ENCODE measurements at regions not wholly inside any gene's neighbourhood (a gene's known extent, or its start where the extent isn't known, plus 50 kb on each side); places are given as distances from the start of the nearest gene placed in this dataset.
"Not testable (repeated sequence)": the region's sequence is repeated elsewhere in the genome, so short reads cannot be mapped to it uniquely, and the experiment has no call there.

DNA sequence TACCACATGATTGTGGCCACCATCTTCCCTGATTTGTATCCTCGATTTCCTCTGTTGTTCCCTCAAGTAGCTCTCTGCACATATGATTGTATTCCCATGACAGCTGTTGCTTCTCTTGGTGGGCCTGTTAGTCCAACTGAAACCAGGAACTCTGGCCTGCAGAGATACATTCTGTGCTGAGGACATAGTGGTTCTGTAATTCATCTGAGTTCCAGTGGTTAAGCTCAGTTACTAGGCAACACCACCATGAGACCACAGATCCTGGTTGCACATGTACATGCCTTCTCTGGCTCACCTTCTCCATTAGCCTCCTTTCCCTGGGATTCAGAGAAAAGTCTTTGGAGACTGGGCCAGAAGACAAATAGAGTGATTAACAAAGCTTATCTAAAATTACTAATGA lies 172.1 kb upstream of the SLC7A11 start:
- DNase-seq = no peak

DNA sequence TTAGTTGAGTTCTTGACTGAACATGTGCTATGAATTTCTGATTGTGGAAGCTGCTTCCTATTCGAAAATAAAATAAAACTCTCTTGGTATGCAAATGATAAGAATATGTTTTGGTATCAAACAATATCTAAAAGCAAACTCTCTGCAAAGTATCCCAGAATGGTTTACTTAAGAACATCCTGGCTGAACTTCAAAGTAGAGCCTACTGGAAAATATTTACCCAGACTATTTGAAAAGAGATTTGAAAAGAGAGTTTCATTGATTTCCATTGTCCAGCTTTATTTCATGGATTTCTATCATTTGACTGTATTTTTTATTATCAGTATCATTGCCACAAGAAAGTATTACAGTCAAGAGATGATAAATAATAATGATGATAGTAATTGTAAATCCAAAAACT lies 171.1 kb upstream of the SLC7A11 start:
- DNase-seq = no peak

DNA sequence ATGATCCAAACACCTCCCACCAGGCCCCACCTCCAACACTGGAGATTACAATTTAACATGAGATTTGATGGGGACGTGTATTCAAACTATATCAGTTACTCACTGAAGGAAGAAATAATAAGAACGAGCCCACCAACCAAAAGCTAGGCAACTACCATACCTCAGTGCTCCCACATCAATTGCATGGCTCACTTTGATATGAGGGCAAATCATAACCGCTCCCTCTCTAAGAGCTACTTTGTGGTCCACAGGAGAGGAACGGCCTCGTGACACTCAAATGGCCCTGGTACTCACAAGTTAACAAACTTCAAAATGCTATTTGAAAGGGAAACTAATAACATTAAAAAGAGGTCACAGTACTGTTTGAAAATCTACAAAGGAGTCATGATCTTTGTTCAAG lies 170.7 kb upstream of the SLC7A11 start:
- no peak for DNase-seq

DNA sequence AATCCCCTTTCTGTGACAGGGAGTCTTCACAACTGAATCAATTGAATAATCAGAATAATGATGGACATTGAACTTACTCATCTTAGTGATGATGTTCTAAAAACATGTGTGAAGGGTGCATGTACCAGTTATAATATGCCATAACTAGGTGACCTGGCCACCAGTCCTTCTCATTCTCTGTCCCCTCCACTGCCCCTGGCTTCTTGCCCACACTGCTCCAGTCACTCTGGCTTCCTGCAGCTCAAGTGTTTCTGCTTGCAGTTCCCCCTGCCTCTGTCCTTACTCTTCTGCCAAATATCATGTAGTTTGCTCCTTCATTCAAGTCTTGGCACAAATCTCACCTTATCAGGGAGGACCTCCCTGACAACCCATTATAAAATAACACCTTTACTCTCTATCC lies 168.1 kb upstream of the SLC7A11 start:
- DNase-seq = no peak

DNA sequence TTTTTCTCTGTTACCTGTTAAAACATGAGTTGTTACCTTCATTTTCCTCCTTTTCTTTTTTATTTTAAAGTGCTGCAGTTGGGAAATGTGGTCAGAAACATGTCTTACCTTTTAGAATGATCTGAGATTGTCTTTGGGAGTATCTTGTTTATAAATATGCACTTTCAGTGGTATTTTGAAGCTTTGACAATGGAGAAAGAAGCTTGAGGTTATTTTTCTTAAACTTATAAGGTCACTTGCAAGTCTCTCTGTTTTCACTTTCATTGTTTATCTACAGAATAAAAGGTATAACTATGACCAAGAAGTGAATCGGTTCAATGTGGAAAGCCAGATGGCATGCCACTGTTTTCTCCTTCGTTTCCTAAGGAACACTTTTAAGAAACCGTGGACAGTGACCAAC lies 167.5 kb upstream of the SLC7A11 start:
- DNase-seq = no peak

DNA sequence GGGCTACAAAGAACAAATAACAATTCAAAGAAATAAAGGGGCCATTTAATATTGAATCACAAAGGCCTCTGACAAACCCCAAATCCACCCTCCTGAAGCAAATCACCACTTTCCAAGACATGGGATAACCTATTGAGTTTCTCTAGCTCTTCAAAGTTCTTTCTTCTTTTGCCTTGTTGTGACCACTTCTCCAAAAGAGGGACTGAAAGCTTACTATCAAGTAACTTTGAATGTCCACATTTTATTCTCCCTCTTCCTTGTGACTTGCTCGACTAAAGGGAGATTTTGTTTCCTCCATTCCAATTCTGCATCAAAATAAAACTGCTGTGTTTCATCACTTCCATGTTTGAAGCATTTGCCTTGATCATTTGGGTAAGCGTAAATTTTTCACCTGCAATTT lies 166.6 kb upstream of the SLC7A11 start:
- DNase-seq = no peak

DNA sequence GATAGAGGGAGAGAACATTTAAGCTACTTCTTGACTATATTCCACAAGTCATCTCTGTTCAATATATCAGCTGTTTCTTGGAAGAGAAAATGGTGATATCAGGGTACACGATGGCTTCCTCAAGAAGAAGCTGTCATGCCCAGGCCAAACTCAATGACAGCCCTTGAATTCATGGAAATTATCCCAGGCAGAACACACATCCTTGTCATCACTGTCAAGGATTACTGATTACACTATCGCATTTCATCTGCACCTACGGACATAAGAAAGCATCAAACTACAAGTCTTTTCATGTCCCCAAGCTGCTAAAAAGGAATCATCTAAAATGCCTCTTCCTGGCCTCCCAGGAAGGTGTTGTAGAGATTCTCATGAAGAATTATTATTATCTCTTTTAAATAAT lies 165.2 kb upstream of the SLC7A11 start:
- DNase-seq = no peak

DNA sequence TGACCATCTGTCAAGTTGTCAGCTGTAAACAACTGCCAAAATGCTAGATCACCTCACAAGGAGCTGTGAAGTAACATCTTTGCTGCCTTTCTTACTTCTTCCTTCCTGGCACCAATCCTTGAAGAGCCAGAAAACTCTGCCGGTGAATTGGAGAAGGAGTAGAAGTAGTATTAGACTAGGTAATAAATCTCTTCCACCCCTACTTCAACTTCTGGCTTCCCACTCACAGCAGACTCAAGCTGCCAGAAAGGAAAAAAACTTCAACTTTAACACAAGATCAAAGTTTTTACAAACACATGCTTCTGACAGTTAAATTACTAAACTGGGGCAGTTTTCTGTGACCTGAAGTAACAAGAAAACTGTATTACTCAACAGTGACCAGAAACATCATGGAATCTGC lies 164.7 kb upstream of the SLC7A11 start:
- DNase-seq = no peak

DNA sequence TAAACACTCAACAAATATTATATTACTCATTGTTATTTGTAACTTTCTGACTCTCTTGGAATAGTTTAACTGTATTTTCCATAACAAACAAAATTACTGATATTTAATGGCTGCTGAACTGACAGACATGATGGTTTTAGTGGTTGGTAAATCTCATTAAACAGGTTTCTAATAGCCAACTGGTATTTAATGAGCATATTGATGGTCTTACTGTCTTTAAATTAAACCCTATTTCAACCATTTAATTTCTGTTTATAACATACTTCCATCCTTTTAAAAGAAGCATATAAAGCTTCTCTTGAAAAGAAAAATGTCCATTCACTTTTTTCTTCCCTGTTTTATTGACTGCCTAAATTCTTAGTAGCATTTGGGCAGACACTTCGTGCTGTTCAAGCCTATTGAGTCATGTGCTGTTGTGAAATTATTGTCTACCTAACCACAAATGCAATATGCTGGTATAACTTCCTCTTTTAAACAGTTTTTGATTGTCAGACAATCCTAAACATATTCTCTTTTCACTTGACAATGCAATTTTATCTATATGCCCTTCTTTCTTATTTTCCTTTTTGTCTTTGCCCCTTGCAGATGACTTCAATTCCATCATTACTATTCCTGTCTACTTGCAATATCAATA lies 163.9 kb upstream of the SLC7A11 start:
- peak; percentile 1 to 12 for DNase-seq

DNA sequence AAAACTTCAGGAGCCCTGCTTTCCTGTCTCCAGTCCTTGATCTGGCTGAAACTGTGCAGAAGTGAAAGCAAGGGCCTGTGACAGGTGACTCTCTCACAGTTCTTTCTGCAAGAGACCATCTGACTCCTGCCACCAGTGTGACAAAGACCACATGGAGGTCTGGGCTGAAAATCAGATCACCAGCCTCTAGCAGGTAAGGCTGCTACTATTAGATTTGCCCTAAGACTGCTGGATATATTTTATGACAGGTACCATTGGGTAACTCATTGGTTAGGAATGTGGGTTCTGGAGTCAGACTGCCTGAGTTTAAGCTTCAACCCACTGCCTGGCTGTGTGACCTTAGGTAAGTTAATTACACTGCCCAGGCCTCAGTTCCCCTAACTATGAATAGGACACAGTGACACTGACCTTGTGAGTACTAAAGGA lies 163.3 kb upstream of the SLC7A11 start:
- no peak for DNase-seq

DNA sequence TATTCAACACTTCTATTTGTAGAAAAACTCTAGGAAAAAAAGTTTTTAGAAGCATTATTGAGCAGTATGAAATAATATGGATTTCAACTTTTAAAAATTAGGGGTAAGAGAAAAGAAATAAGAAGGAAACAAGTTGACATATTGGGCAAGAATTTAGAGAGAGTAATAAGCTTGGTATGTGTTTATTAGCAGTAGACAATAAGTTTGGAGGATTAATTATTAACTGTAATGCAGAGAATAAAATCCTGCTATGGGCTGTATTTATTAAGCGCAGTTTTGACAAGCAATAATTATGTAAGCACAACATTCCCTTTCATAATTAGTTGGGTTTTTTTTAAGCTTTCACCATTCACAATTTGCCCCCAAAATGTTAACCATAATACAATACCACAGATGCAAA lies 162.7 kb upstream of the SLC7A11 start:
- DNase-seq = no peak

DNA sequence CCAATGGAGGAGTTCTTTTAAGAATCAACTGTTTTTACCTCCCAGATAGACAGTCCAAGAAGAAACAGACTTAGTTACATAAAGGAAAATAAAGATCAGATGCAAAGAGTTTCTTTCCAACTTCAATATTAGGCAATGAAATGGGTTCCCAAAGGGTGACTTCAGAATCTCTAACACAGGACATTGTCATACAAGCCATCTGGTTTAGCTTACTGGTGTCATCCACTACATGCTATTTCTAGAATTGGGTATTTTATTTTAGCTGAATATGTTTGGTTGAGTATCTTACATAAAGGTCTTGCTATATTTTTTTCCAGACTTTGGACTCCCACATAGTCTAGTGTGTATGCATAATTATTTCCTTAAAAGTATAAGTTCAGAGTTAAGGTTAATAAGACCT lies 162.1 kb upstream of the SLC7A11 start:
- no peak for DNase-seq

DNA sequence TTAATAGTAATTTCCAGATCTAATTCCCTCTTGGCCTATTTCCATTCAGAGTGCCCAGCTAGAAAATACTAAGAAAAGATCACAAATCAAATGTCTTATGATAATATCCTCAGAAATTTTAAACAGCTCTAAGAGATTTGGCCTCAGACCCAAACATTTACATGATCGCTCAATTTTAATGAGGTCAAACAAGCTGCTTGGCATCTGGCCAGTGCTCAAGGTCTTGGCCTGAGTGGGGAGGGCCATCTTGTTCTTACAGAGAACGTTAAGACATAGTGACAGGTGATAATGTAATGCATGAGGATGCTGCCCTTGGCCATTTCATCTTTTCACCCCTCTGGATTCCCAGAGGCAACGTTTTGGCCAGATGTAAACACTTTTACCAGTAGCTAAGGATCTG lies 159.2 kb upstream of the SLC7A11 start:
- no peak for DNase-seq

DNA sequence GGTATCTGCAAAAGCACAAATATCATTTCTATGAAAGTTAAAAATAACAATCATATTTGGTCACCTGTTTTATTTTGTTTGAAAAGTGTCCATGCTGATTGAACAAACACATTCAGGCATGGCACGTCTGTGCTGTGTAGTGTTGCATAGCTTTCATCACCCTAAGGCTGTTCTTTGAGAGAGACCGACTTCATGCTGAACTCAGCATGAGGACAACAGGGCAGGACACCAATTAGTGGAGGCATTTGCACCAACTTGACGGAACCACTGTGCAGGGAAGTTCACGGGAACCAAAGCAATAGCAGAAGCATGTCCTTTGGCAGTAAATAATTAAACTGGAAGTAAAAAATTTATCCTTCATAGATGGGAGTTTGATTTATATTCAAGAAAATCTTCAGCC lies 158.4 kb upstream of the SLC7A11 start:
- DNase-seq = no peak

DNA sequence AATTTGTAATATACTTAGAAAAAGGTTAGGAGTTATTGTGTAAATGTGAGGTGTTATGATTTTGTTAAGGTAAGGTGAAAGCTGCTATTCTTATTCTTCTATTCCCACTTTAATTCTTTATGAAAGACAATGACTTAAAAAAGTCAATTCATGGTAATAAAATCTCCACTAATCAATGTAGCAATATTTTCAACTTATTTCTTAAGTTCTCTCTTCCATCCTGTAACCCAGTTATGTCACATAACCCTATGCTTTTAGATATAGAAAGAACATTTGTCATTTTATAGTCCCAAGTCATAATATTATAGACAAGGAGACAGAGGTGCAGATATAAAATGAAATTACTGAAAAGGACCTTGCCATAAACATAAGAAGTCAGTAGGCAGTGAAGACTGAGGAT lies 157.9 kb upstream of the SLC7A11 start:
- no peak for DNase-seq

DNA sequence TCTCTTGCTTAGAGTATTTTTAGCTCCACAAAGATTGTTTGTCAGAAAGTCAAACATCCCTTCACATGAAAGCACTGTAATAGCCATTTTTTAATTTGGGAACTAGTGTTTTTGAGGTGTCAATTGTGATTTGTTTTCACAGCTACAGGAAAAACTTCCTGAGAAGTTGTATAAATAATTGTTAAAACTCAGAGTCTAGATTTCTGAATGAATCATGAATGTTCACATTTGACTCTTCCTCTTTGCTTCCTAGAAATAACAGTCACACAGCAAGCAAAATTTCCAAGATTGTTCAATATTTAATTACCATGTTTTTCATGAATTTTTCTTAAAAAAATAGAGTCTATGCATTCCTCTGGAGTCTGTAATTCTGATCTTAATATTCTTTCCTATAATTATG lies 156.9 kb upstream of the SLC7A11 start:
- DNase-seq = no peak

DNA sequence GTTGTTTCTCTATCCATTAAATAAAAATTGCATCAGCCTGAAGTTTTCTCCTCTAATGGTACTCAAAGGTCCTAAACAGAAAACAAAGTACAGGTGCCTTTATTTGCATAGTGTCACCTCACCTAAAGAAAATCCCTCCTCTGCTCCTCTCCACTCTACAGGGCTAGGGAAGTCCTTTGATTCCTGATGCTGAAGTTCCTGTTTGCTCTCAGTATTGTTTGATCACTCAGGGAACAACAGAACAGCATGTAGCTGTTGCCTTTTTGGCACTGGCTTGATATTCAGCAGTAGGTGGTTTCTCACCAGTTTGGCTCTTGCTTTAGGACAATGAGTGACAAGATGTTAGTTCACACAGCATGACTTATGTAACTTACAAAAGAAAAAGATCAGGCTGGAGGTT lies 156.2 kb upstream of the SLC7A11 start:
- no peak for DNase-seq

DNA sequence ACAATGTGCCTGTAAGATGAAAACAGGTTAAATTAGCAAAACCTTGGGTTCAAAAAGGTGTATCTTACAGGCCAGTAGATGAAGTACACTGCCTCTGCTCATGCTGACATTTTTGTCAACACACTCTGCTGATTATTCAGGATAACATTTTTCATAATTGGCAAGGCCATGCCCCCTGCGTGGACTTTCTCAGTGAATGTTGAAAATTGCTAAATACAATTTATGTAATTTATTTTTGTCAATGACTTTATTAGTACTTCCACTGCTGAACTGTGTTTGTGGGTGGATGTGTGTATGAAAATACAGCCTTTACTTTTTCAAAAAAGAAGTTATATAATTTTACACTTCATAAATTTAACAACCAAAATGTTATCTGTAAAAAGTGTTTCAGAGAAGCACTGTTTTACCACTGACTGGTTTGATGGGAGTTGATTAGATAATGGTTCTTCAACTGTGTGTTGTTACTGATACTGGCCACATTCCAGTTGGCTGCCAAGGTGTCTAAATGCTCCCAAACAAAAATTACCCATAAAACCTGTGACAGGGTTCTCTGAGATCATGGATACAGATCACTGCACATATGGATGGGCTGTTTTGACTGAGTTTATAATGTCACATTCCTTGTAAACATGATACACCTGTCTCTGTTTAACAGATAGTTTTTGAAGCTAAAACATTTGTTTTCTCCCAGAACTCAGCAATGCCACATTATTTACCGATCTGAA lies 151.9 kb upstream of the SLC7A11 start:
- DNase-seq = no peak

DNA sequence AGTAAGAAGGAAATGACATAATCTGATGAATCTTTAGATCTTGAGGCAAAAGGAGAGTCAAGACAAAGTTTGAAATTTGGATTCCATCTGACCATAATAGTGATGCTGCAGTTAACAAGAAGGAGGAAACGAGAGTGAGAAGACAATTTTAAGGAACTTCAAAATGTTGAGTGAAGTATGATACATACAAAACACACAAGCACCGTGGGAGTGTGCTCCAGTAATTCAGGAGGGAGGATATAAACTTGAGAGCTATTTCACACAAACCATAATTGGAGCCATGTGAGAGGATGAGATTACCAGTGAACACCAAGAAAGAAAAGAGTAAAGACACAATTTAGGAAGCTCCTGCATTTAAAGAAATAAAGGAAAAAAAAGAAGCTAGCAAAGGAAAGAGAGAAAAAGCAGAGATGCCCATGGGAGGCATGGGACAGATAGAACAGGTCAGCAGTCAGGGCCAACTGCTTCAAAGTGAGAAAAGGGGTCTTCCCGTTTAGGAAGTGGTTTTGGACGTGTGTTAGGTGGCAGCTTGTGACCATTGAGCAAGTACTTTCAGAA lies 150.7 kb upstream of the SLC7A11 start:
- DNase-seq = no peak

DNA sequence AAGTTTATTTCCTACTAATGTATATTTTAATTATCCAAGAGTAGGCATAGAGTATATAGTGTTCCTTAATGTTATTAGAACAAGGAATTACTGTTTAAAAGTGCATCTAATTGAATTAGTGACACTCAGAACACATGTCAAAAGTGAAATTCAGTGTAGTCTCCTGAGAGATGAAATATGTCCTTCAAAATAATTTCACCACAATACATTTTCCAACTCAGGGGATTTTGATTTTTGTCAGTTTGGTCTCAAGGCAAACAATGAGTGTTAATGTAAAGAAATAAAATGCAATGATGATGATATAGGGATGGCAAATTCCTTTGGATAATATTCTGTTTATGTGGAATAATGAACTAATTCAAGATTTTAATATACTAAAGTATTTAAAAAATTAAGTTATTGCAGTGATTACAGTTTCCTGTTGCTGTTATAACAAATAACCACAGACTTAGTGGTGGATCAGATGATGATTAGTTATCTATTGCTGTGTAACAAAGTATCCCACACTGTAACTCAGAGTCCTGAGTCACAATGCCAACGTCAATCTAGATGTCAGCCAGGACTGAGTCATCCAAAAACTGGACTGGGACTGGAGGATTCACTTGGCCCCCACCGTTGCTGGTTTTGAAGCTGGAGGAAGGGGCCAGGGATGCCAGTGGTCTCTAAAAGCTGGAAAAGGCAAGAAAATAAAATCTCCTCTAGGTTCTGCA lies 148.0 kb upstream of the SLC7A11 start:
- no peak for DNase-seq

DNA sequence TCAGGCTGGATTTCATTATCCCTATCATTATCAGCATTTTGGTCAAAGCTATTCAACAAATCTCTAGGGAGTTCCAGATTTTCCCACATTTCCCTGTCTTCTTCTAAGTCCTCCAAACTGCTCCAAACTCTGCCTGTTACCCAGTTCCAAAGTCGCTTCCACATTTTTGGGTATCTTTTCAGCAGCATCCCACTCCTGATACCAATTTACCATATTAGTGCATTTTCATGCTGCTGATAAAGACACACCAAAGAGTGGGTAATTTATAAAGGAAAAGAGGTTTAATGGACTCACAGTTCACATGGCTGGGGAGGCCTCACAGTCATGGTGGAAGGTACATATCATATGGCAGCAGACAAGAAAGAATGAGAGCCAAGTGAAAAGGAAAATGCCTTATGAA lies 132.8 kb upstream of the SLC7A11 start:
- no peak for DNase-seq

DNA sequence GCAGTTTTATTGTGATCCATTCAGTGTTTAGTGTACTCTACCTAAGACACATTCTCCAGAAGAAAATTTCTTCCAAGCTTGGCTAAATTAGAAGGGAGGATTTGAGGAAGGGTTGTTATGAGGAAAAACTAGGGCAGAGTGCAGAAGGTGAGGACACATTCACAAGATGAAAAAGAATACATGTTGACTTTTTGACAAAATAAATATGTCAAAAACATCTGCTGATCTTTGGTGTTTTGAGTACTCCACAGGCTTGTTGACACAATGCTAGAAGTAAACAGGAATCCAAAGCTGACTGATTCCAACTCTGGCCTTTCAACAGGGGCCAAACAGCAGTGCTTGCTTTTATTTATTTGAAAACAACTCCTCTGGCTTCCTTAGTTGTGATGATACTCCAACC lies 125.8 kb upstream of the SLC7A11 start:
- DNase-seq = no peak

DNA sequence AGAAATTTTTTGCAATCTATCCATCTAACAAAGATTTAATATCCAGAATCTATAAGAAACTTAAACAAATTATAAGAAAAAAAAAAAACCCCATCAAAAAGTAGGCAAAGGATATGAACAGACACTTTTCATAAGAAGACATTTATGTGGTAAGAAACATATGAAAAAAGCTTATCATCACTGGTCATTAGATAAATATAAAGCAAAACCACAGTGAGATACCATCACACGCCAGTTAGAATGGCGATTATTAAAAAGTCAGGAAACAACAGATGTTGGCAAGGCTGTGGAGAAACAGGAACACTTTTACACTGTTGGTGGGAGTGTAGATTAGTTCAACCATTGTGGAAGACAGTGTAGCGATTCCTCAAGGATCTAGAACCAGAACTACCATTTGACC lies 110.3 kb upstream of the SLC7A11 start:
- not testable (repeated sequence) for DNase-seq

DNA sequence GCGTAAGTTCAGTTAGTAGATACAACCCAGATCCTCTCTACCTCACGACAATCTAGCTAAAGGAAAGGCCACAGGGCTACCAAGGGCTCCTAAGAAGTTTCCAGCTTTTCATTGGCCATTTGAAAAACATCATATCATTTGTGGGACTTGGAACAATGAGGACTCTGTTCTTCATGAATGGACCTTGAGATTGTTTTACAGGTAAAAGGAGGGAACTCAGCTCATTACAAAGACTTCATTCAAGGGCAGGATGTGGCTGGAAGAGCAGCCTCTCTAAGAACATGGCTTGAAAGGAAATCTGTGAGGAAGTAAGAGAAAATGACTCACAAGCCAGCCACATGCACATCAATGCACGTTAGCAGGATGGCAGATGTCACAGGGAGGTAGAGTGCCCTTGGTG lies 105.9 kb upstream of the SLC7A11 start:
- DNase-seq = no peak
